Astrocyte (in vitro differentiated cells and primary cell): ENCODE measurements at regions not wholly inside any gene's neighbourhood (a gene's known extent, or its start where the extent isn't known, plus 50 kb on each side); places are given as distances from the start of the nearest gene placed in this dataset.
A peak's percentile ranks its signal among the peaks of the same experiment; 100 is the strongest.

Source experiments
- DNase-seq: peaks from one replicate; pipeline ENCODE4 v3.0.0-alpha.2; 2010; ENCODE audit warnings: low read depth
- FAIRE-seq: peaks from 2 replicates; lab custom pipeline; 2011; peaks lifted over from hg19 to GRCh38; lab: Jason Lieb, UNC
- H2AFZ ChIP-seq: 2 replicates; pipeline ENCODE4 v1.6.0; 2012; ENCODE audit warnings: low read depth, low read length, inconsistent platforms
- H3K27ac ChIP-seq: 2 replicates; pipeline ENCODE4 v1.5.1; 2011; ENCODE audit warnings: low read depth, low read length, inconsistent platforms
- H3K27me3 ChIP-seq: 2 replicates; pipeline ENCODE4 v1.6.0; 2011; ENCODE audit warnings: low read length, inconsistent platforms; ENCODE audit not compliant: insufficient read depth
- H3K36me3 ChIP-seq: 2 replicates; pipeline ENCODE4 v1.5.1; 2011; ENCODE audit warnings: low read length, inconsistent platforms; ENCODE audit not compliant: insufficient read depth
- H3K4me1 ChIP-seq: 2 replicates; pipeline ENCODE4 v1.5.1; 2011; ENCODE audit warnings: low read length, inconsistent platforms; ENCODE audit not compliant: insufficient read depth
- H3K4me2 ChIP-seq: 2 replicates; pipeline ENCODE4 v1.6.0; 2012; ENCODE audit warnings: low read length, inconsistent platforms
- H3K4me3 ChIP-seq: 2 replicates; pipeline ENCODE4 v1.5.1; 2011; ENCODE audit warnings: low read depth, mild to moderate bottlenecking, low read length, inconsistent platforms; ENCODE audit not compliant: insufficient read depth
- H3K79me2 ChIP-seq: 2 replicates; pipeline ENCODE4 v1.6.0; 2012; ENCODE audit warnings: mild to moderate bottlenecking, low read length, inconsistent platforms; ENCODE audit not compliant: insufficient read depth
- H3K9ac ChIP-seq: 2 replicates; pipeline ENCODE4 v1.6.0; 2012; ENCODE audit warnings: mild to moderate bottlenecking, low read length, inconsistent platforms
- H3K9me3 ChIP-seq: 2 replicates; pipeline ENCODE4 v1.5.1; 2012; ENCODE audit warnings: low read depth, mild to moderate bottlenecking, low read length, inconsistent platforms; ENCODE audit not compliant: insufficient read depth
- H4K20me1 ChIP-seq: 2 replicates; pipeline ENCODE4 v1.6.0; 2012; ENCODE audit warnings: low read length, inconsistent platforms; ENCODE audit not compliant: insufficient read depth
- H3K27ac Mint-ChIP-seq: one replicate; pipeline ENCODE4 v1.8.0; 2021; ENCODE audit warnings: mild to moderate bottlenecking, mixed read lengths; ENCODE audit not compliant: unreplicated experiment
- H3K27me3 Mint-ChIP-seq: one replicate; pipeline ENCODE4 v1.8.0; 2021; ENCODE audit warnings: low read depth, mixed read lengths; ENCODE audit not compliant: unreplicated experiment
- H3K36me3 Mint-ChIP-seq: one replicate; pipeline ENCODE4 v1.8.0; 2021; ENCODE audit warnings: low read depth, mixed read lengths; ENCODE audit not compliant: unreplicated experiment
- H3K4me1 Mint-ChIP-seq: one replicate; pipeline ENCODE4 v1.8.0; 2021; ENCODE audit warnings: low read depth, mixed read lengths; ENCODE audit not compliant: unreplicated experiment
- H3K4me3 Mint-ChIP-seq: one replicate; pipeline ENCODE4 v1.8.0; 2021; ENCODE audit warnings: mild to moderate bottlenecking, moderate library complexity, mixed read lengths; ENCODE audit not compliant: unreplicated experiment
- H3K9me3 Mint-ChIP-seq: one replicate; pipeline ENCODE4 v1.8.0; 2021; ENCODE audit warnings: mild to moderate bottlenecking, mixed read lengths; ENCODE audit not compliant: unreplicated experiment
- EZH2 ChIP-seq: IDR thresholded peaks from 2 replicates; pipeline ENCODE4 v1.6.1; 2012; ENCODE audit warnings: mild to moderate bottlenecking, low read length, inconsistent platforms; ENCODE audit not compliant: insufficient read depth
- TF ChIP-seq, protein P1 (sequence below): IDR thresholded peaks from 2 replicates; pipeline ENCODE4 v1.5.1; 2011; ENCODE audit warnings: low read depth, mild to moderate bottlenecking, inconsistent platforms, low read length, moderate library complexity; ENCODE audit not compliant: insufficient read depth

DNA sequence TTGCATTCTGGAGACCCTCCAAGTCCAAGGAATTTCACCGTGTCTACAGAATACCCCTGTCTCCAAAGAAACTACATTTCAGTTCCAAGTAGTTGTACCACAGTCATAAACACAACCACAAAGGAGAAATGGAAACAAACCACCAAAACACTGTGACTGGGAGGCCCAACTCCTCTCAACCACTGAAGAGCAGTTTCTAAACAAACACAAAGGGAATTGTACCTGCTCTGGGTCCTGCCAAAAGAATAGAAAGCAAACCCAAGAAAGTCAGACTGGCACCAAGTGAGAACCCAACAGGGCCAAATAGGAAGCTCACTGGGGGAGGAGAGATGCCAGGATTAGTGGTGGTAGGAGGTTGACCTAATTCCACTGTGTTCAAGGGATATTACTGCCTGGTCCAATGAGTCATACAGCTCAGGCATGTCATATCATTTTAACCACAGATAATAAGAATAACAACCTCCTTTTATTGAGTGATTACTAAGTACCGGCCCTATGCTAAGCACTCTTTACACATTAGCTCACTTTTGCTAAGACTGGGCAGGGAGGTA is 123.9 kb upstream of the PPP2R5A start:
- H3K36me3 ChIP-seq, result no peaks in the 10 kb centered on the region
- peak overlapping the region; percentile 22 for H3K4me2 ChIP-seq
- no peak for TF ChIP-seq EZH2
- TF ChIP-seq, protein P1, sequence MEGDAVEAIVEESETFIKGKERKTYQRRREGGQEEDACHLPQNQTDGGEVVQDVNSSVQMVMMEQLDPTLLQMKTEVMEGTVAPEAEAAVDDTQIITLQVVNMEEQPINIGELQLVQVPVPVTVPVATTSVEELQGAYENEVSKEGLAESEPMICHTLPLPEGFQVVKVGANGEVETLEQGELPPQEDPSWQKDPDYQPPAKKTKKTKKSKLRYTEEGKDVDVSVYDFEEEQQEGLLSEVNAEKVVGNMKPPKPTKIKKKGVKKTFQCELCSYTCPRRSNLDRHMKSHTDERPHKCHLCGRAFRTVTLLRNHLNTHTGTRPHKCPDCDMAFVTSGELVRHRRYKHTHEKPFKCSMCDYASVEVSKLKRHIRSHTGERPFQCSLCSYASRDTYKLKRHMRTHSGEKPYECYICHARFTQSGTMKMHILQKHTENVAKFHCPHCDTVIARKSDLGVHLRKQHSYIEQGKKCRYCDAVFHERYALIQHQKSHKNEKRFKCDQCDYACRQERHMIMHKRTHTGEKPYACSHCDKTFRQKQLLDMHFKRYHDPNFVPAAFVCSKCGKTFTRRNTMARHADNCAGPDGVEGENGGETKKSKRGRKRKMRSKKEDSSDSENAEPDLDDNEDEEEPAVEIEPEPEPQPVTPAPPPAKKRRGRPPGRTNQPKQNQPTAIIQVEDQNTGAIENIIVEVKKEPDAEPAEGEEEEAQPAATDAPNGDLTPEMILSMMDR, result no peak
- no peaks in the 10 kb centered on the region for H4K20me1 ChIP-seq
- no peak overlapping the region for H3K27ac ChIP-seq
- H3K4me1 ChIP-seq, result peaks cover 18% of the 10 kb centered on the region
- H2AFZ ChIP-seq, result no peak overlapping the region
- no peaks in the 10 kb centered on the region for H3K79me2 ChIP-seq
- DNase-seq (peak; percentile 88), FAIRE-seq (peak; percentile 73)
- no peaks in the 10 kb centered on the region for H3K36me3 Mint-ChIP-seq
- peak overlapping the region; percentile 53 for H3K27ac Mint-ChIP-seq
- H3K4me1 Mint-ChIP-seq, result peaks cover 21% of the 10 kb centered on the region
- H3K9me3 Mint-ChIP-seq, result no peaks in the 10 kb centered on the region
- no peak overlapping the region for H3K4me3 Mint-ChIP-seq
- no peak overlapping the region for H3K4me3 ChIP-seq
- no peaks in the 10 kb centered on the region for H3K27me3 ChIP-seq
- peaks cover 1% of the 10 kb centered on the region for H3K27me3 Mint-ChIP-seq
- H3K9ac ChIP-seq, result no peak overlapping the region
- H3K9me3 ChIP-seq, result no peaks in the 10 kb centered on the region

DNA sequence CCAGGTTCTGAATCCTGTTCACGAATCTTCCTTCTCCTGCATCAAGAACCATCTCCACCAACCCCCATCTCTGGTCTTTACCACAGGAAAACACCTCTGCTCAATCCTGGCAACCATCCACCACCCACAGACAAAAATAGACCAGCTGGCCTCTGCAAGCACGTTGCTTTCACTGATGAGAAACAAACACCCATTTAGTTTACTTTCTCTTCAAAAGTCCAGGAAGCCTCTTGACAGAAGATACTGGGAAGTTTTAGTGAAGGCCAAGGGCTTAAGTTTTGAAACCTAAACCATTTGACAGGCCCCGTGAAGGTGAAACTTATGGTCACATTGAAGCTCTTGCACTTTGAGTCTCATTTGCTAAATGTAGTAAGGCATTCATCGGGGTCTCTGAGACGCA is 122.6 kb upstream of the PPP2R5A start:
- Histone ChIP-seq H3K4me1 (peaks cover 18% of the 10 kb centered on the region), H3K4me3 (no peak overlapping the region), H4K20me1 (no peaks in the 10 kb centered on the region), H2AFZ (no peak overlapping the region), H3K79me2 (no peaks in the 10 kb centered on the region), H3K27ac (no peak overlapping the region), H3K9ac (no peak overlapping the region), H3K9me3 (no peaks in the 10 kb centered on the region), H3K27me3 (no peaks in the 10 kb centered on the region), H3K36me3 (no peaks in the 10 kb centered on the region), H3K4me2 (peak overlapping the region; percentile 40)
- H3K4me1 Mint-ChIP-seq, result peaks cover 24% of the 10 kb centered on the region
- no peak overlapping the region for H3K27ac Mint-ChIP-seq
- DNase-seq, result peak; percentile 74
- H3K4me3 Mint-ChIP-seq, result no peak overlapping the region
- no peaks in the 10 kb centered on the region for H3K27me3 Mint-ChIP-seq
- no peak for FAIRE-seq
- H3K36me3 Mint-ChIP-seq, result no peaks in the 10 kb centered on the region
- no peaks in the 10 kb centered on the region for H3K9me3 Mint-ChIP-seq
- TF ChIP-seq, protein P1, result no peak
- no peak for TF ChIP-seq EZH2

DNA sequence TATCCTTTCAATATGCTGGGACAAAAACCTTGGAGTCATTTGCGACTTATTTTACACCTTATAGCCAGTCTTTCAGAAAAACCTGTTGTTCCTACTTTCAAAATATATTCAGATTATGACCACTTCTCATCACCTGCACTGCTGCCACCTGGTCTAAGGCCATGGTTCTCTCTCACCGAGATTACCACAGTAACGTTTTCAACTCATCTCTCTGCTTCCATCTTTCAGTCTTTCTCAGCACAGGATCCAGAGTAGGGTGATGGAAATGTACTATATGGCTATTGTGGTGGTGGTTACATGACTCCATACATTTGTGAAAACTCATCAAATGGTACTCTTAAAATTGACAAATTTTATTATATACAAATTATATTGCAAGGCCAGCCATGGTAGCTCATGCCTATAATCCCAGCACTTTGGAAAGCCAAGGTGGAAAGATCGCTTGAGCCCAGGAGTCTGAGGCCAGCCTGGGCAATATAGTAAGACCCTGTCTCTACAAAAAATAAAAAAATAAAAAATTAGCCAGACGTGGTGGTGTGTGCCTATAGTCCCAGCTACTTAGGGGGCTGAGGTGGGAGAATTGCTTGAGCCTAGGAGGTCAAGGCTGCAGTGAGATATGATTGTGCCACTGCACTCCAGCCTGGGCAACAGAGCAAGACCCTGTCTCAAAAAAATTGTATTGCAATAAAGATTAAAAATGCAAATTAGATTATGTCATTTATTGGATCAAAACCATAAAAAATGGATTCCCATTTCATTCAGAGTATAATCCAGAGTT is 120.9 kb upstream of the PPP2R5A start:
- H3K9me3 ChIP-seq, result no peaks in the 10 kb centered on the region
- H3K4me3 ChIP-seq, result no peak overlapping the region
- no peak overlapping the region for H3K4me2 ChIP-seq
- Mint-ChIP-seq H3K27me3 (peaks cover 2% of the 10 kb centered on the region), H3K9me3 (no peaks in the 10 kb centered on the region), H3K36me3 (no peaks in the 10 kb centered on the region), H3K4me3 (no peak overlapping the region), H3K27ac (no peak overlapping the region), H3K4me1 (peaks cover 21% of the 10 kb centered on the region)
- no peaks in the 10 kb centered on the region for H3K79me2 ChIP-seq
- no peak for FAIRE-seq
- no peak for DNase-seq
- H2AFZ ChIP-seq, result no peak overlapping the region
- H3K27me3 ChIP-seq, result no peaks in the 10 kb centered on the region
- no peak for TF ChIP-seq EZH2
- TF ChIP-seq, protein P1, result no peak
- H3K36me3 ChIP-seq, result no peaks in the 10 kb centered on the region
- H4K20me1 ChIP-seq, result no peaks in the 10 kb centered on the region
- no peak overlapping the region for H3K9ac ChIP-seq
- peaks cover 18% of the 10 kb centered on the region for H3K4me1 ChIP-seq
- H3K27ac ChIP-seq, result no peak overlapping the region
